ENCODE measurements at regions not wholly inside any gene's neighbourhood (a gene's known extent, or its start where the extent isn't known, plus 50 kb on each side); places are given as distances from the start of the nearest gene placed in this dataset.

- no peak overlapping the region for H3K27ac ChIP-seq
- no peaks in the 10 kb centered on the region for H3K4me1 ChIP-seq (ENCODE audit: control insufficient read depth in 1 of 2, insufficient read depth in 1 of 2, low read depth in 1 of 2, low read length in 1 of 2)
- H3K27me3 ChIP-seq, result no peaks in the 10 kb centered on the region
- no peaks in the 10 kb centered on the region for H3K9me3 ChIP-seq
- H3K36me3 ChIP-seq, result no peaks in the 10 kb centered on the region
- no peak for TF ChIP-seq CTCF (IDR thresholded peaks at IDR 0.05)
- H3K4me3 ChIP-seq (ENCODE audit: low read depth in 1 of 2, low read length in 1 of 2), result no peak overlapping the region
These were observed 308.3 kb upstream of the AKR1E2 start for GRCh38 chr10:4517746-4518145.

- H3K4me1 ChIP-seq (ENCODE audit: control insufficient read depth in 1 of 2, insufficient read depth in 1 of 2, low read depth in 1 of 2, low read length in 1 of 2), result no peaks in the 10 kb centered on the region
- H3K9me3 ChIP-seq, result no peaks in the 10 kb centered on the region
- no peaks in the 10 kb centered on the region for H3K27me3 ChIP-seq
- H3K27ac ChIP-seq, result no peak overlapping the region
- TF ChIP-seq CTCF (IDR thresholded peaks at IDR 0.05), result no peak
- no peaks in the 10 kb centered on the region for H3K36me3 ChIP-seq
- no peak overlapping the region for H3K4me3 ChIP-seq (ENCODE audit: low read depth in 1 of 2, low read length in 1 of 2)
These were observed 310.3 kb upstream of the AKR1E2 start for GRCh38 chr10:4515721-4516120.

- H3K4me1 ChIP-seq (ENCODE audit: control insufficient read depth in 1 of 2, insufficient read depth in 1 of 2, low read depth in 1 of 2, low read length in 1 of 2), result no peaks in the 10 kb centered on the region
- H3K27me3 ChIP-seq, result no peaks in the 10 kb centered on the region
- no peak overlapping the region for H3K4me3 ChIP-seq (ENCODE audit: low read depth in 1 of 2, low read length in 1 of 2)
- H3K27ac ChIP-seq, result no peak overlapping the region
- no peaks in the 10 kb centered on the region for H3K36me3 ChIP-seq
- no peaks in the 10 kb centered on the region for H3K9me3 ChIP-seq
- no peak for TF ChIP-seq CTCF (IDR thresholded peaks at IDR 0.05)
These were observed 311.4 kb upstream of the AKR1E2 start for GRCh38 chr10:4514445-4515108.

GRCh38 chr10:4512671-4513240, 313.3 kb upstream of the AKR1E2 start:
- Histone ChIP-seq H3K4me3 (ENCODE audit: low read depth in 1 of 2, low read length in 1 of 2) (no peak overlapping the region), H3K27me3 (no peaks in the 10 kb centered on the region), H3K36me3 (no peaks in the 10 kb centered on the region), H3K27ac (no peak overlapping the region), H3K4me1 (ENCODE audit: control insufficient read depth in 1 of 2, insufficient read depth in 1 of 2, low read depth in 1 of 2, low read length in 1 of 2) (no peaks in the 10 kb centered on the region), H3K9me3 (no peaks in the 10 kb centered on the region)
- no peak for TF ChIP-seq CTCF (IDR thresholded peaks at IDR 0.05)

- H3K36me3 ChIP-seq, result no peaks in the 10 kb centered on the region
- H3K27me3 ChIP-seq, result no peaks in the 10 kb centered on the region
- H3K9me3 ChIP-seq, result no peaks in the 10 kb centered on the region
- no peak overlapping the region for H3K4me3 ChIP-seq (ENCODE audit: low read depth in 1 of 2, low read length in 1 of 2)
- TF ChIP-seq CTCF (IDR thresholded peaks at IDR 0.05), result no peak
- H3K27ac ChIP-seq, result no peak overlapping the region
- H3K4me1 ChIP-seq (ENCODE audit: control insufficient read depth in 1 of 2, insufficient read depth in 1 of 2, low read depth in 1 of 2, low read length in 1 of 2), result no peaks in the 10 kb centered on the region
These were observed 313.8 kb upstream of the AKR1E2 start for GRCh38 chr10:4512196-4512595.

Measured in neutrophil (primary cell).